Hippocampal formation (tissue), 2 donors: ENCODE measurements at regions not wholly inside any gene's neighbourhood (a gene's known extent, or its start where the extent isn't known, plus 50 kb on each side); places are given as distances from the start of the nearest gene placed in this dataset.
"Not testable (repeated sequence)": the region's sequence is repeated elsewhere in the genome, so short reads cannot be mapped to it uniquely, and the experiment has no call there.

ENCODE experiments used
- DNase-seq, 2 donors: peaks; one replicate each; lab custom pipeline; 2025; lab: John Stamatoyannopoulos, UW

DNA sequence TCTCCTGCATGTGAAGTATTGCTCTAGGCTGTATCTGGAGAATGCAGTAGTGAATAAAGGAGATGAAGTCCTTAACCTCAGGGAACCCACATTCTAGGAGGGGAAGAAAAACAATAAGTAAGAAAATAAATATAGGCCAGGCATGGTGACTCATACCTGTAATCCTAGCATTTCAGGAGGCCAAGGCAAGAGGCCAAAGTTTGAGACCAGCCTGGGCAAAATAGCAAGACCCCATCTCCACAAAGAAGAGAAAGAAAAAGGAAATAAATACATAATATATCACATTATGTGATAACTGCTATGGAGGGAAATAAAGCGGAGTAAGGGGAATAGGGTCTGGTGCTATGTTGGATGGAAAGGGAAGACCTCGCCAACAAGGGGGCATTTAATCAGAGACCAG, 94.0 kb downstream of the QRSL1 start:
- not testable (repeated sequence) for DNase-seq

DNA sequence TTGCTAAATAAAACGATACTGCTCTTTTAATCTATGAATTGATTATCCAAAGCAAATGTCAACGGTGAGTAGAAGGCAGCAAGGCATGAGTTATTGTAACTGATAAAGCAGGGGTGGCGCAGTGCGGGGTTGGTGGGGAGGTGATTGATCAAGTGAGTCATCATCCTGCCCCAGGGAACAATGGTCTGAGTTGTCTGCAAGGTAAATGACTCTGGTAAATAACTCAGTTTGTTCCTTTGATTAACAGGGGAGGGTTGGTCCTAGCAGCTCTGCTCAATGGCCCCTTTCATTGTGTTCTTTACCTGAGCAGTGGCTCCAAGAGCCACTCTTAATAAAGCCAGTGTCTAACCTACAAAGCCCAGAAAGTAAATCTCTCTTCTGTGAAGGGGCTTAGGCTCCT, 91.8 kb downstream of the QRSL1 start:
- not testable (repeated sequence) for DNase-seq
